GM10266 (cell line): ENCODE measurements at regions not wholly inside any gene's neighbourhood (a gene's known extent, or its start where the extent isn't known, plus 50 kb on each side); places are given as distances from the start of the nearest gene placed in this dataset.

Experiments
- DNase-seq: peaks from one replicate; pipeline ENCODE4 v3.0.0; 2012; ENCODE audit errors: extremely low spot score
- CTCF ChIP-seq: IDR thresholded peaks from 2 replicates; pipeline ENCODE4 v1.5.1; 2012; ENCODE audit warnings: mild to moderate bottlenecking, low read depth; ENCODE audit not compliant: control insufficient read depth, insufficient read depth; ENCODE audit errors: missing control alignments

GRCh38 chr7:155996718-155997280, 184.5 kb upstream of the SHH start:
- TF ChIP-seq CTCF = no peak
- no peak for DNase-seq

GRCh38 chr7:155995183-155995612, 182.9 kb upstream of the SHH start:
- TF ChIP-seq CTCF = no peak
- no peak for DNase-seq

- DNase-seq = no peak
- TF ChIP-seq CTCF = no peak
Observed at GRCh38 chr7:155994279-155994811, 182.1 kb upstream of the SHH start.

- DNase-seq = no peak
- no peak for TF ChIP-seq CTCF
Observed at GRCh38 chr7:155993420-155994278, 181.4 kb upstream of the SHH start.

- TF ChIP-seq CTCF = no peak
- DNase-seq = no peak
Observed at GRCh38 chr7:155992974-155993373, 180.7 kb upstream of the SHH start.

- DNase-seq = no peak
- no peak for TF ChIP-seq CTCF
Observed at GRCh38 chr7:155992538-155992937, 180.3 kb upstream of the SHH start.

GRCh38 chr7:155992107-155992506, 179.8 kb upstream of the SHH start:
- TF ChIP-seq CTCF = no peak

More at GRCh38 chr7:155992107-155992506, 179.8 kb upstream of the SHH start:
- DNase-seq = no peak
